Tibial nerve (tissue), 4 donors: ENCODE measurements at regions not wholly inside any gene's neighbourhood (a gene's known extent, or its start where the extent isn't known, plus 50 kb on each side); places are given as distances from the start of the nearest gene placed in this dataset.

Experiments used
- CTCF ChIP-seq, 5 experiments: fragments of 200-600 bp in 3 of 5; fragments of 450-650 bp in 2 of 5; sonication (generic) in 3 of 5; IDR thresholded peaks; one replicate each; pipeline ENCODE4 v1.5.1; 2016 to 2019; ENCODE audit warnings: antibody characterized with exemption in 5 of 5, mild to moderate bottlenecking in 3 of 5, moderate library complexity in 2 of 5
- EP300 ChIP-seq, 2 donors: sonication (generic); formaldehyde crosslinking; IDR thresholded peaks; one replicate each; pipeline ENCODE4 v1.6.1; 2017; ENCODE audit warnings: antibody characterized with exemption in 2 of 2, mild to moderate bottlenecking in 1 of 2
- POLR2A ChIP-seq, 2 donors: fragments of 450-650 bp; IDR thresholded peaks; one replicate each; pipeline ENCODE4 v1.6.1; 2017; ENCODE audit warnings: antibody characterized with exemption in 2 of 2, mild to moderate bottlenecking in 2 of 2, moderate library complexity in 2 of 2

GRCh38 chr4:136524039-136524438 is 1008.3 kb downstream of the PCDH18 start:
- TF ChIP-seq CTCF (IDR thresholded peaks at IDR 0.05): no peak
- no peak for TF ChIP-seq POLR2A (IDR thresholded peaks at IDR 0.05)
- no peak for TF ChIP-seq EP300 (IDR thresholded peaks at IDR 0.05)
